ENCODE measurements at regions not wholly inside any gene's neighbourhood (a gene's known extent, or its start where the extent isn't known, plus 50 kb on each side); places are given as distances from the start of the nearest gene placed in this dataset.
"Not testable (repeated sequence)": the region's sequence is repeated elsewhere in the genome, so short reads cannot be mapped to it uniquely, and the experiment has no call there.

- DNase-seq (ENCODE audit: low read depth), result peak; percentile 89
Measured at GRCh38 chr7:110386913-110387312, 704.0 kb upstream of the LRRN3 start.

GRCh38 chr7:110387689-110388088, 703.2 kb upstream of the LRRN3 start:
- no peak for DNase-seq (ENCODE audit: low read depth)

GRCh38 chr7:110388457-110388856, 702.5 kb upstream of the LRRN3 start:
- no peak for DNase-seq (ENCODE audit: low read depth)

- no peak for DNase-seq (ENCODE audit: low read depth)
Measured at GRCh38 chr7:110396021-110396420, 694.9 kb upstream of the LRRN3 start.

- DNase-seq (ENCODE audit: low read depth), result no peak
Measured at GRCh38 chr7:110397927-110398660, 692.8 kb upstream of the LRRN3 start.

- no peak for DNase-seq (ENCODE audit: low read depth)
Measured at GRCh38 chr7:110399421-110399820, 691.5 kb upstream of the LRRN3 start.

- no peak for DNase-seq (ENCODE audit: low read depth)
Measured at GRCh38 chr7:110400411-110400810, 690.5 kb upstream of the LRRN3 start.

- no peak for DNase-seq (ENCODE audit: low read depth)
Measured at GRCh38 chr7:110407242-110407641, 683.7 kb upstream of the LRRN3 start.

- DNase-seq (ENCODE audit: low read depth), result peak; percentile 35
Measured at GRCh38 chr7:110407706-110408105, 683.2 kb upstream of the LRRN3 start.

- DNase-seq (ENCODE audit: low read depth), result no peak
Measured at GRCh38 chr7:110412614-110413013, 678.3 kb upstream of the LRRN3 start.

GRCh38 chr7:110413038-110413437, 677.9 kb upstream of the LRRN3 start:
- DNase-seq (ENCODE audit: low read depth), result no peak

GRCh38 chr7:110417611-110418010, 673.3 kb upstream of the LRRN3 start:
- no peak for DNase-seq (ENCODE audit: low read depth)

- DNase-seq (ENCODE audit: low read depth), result no peak
Measured at GRCh38 chr7:110418659-110419280, 672.2 kb upstream of the LRRN3 start.

GRCh38 chr7:110420788-110421187, 670.1 kb upstream of the LRRN3 start:
- no peak for DNase-seq (ENCODE audit: low read depth)

- DNase-seq (ENCODE audit: low read depth), result no peak
Measured at GRCh38 chr7:110421490-110422241, 669.3 kb upstream of the LRRN3 start.

- DNase-seq (ENCODE audit: low read depth), result no peak
Measured at GRCh38 chr7:110432061-110432553, 658.8 kb upstream of the LRRN3 start.

- DNase-seq (ENCODE audit: low read depth), result not testable (repeated sequence)
Measured at GRCh38 chr7:110438926-110439325, 652.0 kb upstream of the LRRN3 start.

GRCh38 chr7:110442381-110442837, 648.5 kb upstream of the LRRN3 start:
- DNase-seq (ENCODE audit: low read depth), result peak; percentile 64

- no peak for DNase-seq (ENCODE audit: low read depth)
Measured at GRCh38 chr7:110446658-110447057, 644.3 kb upstream of the LRRN3 start.

GRCh38 chr7:110448918-110449317, 642.0 kb upstream of the LRRN3 start:
- no peak for DNase-seq (ENCODE audit: low read depth)

GRCh38 chr7:110454713-110455112, 636.2 kb upstream of the LRRN3 start:
- DNase-seq (ENCODE audit: low read depth), result no peak

GRCh38 chr7:110461621-110462020, 629.3 kb upstream of the LRRN3 start:
- no peak for DNase-seq (ENCODE audit: low read depth)

GRCh38 chr7:110470420-110470819, 620.5 kb upstream of the LRRN3 start:
- peak; percentile 7 for DNase-seq (ENCODE audit: low read depth)
